Embryonic facial prominence (tissue), 1 donor: ENCODE measurements at regions not wholly inside any gene's neighbourhood (a gene's known extent, or its start where the extent isn't known, plus 50 kb on each side); places are given as distances from the start of the nearest gene placed in this dataset.
"Not testable (repeated sequence)": the region's sequence is repeated elsewhere in the genome, so short reads cannot be mapped to it uniquely, and the experiment has no call there.

Experiments
- DNase-seq: peaks from one replicate; pipeline ENCODE4 v3.0.0-alpha.2; 2016; ENCODE audit errors: extremely low spot score

DNA sequence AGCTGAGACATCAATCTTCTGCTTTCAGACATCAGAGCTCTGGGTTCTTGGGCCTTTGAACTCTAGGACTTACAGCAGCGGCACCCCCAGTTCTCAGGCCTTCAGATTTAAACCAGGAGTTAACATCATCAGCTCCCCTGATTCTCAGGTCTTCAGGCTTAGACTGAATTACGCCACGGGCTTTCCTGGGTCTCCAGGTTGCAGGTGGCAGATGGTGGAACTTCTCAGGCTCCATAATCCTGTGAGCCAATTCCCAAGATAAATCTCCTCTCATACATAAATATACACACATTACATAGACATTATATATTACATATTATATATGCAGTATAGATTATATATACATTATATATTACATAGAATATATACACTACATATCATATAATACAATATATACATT lies 408.9 kb upstream of the AUTS2 start:
- no peak for DNase-seq

DNA sequence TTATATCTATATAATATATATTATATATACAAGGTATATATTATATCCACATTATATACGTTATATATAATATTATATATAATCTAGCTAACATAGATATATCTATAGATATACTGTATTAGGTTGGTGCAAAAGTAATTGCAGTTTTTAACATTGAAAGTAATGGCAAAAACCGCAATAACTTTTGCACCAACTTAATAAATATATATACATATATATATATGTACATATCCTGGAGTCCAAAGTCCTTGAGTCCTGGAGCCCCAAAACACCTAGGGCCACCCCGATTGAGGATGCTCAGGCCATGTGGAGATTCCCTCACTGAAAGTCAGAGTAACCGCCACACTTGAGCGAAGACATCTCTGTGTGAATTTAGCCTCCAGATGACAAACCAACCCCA lies 408.2 kb upstream of the AUTS2 start:
- no peak for DNase-seq

DNA sequence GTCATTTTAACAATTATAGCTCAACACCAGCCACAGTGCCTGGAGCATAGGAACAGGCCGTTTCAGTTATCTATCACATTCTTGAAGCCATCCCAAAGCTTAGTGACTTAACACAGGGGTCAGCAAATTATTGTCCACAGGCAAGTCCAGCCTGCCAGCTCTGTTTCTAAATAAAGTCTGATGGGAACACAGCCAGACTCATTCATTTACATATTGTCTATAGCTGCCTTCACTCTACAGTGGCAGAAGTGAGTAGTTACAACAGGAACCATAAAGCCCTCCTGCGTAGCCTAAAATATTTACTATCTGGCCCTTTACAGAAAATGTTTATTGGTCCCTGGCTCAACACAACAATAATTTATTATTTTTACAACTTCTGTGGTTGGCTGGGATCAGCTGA lies 407.5 kb upstream of the AUTS2 start:
- no peak for DNase-seq

DNA sequence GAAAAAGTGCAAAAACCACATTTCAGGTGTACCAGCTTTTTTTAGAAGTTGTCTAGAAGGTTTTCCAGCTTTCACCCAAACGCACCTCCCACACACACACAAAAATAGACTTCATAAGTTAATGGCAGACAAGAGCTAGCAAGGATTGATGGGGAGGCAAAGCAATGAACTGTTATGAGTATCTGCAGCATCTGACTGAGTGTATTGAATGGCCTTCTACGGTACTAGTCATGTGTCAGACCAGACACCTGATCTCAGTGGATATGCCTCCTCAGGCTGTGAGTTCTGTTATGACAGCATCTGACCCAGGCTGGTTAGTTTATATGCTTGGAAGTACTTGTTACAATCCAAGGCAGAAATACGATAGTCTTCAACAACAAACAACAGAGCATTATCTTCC lies 406.1 kb upstream of the AUTS2 start:
- no peak for DNase-seq

DNA sequence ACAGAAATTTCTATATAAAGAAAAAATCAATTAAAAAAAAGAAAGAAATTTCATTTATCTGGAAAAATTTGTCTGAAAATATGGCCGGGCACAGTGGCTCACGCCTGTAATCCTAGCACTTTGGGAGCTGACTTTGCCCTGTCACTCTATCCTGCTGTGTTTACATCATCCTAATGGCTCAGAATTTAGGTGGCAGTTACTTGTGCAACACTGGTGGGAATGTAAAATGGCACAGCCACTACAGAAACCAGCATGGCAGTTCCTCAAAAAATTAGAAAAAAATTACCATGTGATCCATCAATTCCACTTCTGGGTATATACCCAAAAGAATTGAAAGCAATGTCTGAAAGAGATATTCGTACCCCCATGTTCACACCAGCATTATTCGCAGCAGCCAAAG lies 405.2 kb upstream of the AUTS2 start:
- DNase-seq: no peak

DNA sequence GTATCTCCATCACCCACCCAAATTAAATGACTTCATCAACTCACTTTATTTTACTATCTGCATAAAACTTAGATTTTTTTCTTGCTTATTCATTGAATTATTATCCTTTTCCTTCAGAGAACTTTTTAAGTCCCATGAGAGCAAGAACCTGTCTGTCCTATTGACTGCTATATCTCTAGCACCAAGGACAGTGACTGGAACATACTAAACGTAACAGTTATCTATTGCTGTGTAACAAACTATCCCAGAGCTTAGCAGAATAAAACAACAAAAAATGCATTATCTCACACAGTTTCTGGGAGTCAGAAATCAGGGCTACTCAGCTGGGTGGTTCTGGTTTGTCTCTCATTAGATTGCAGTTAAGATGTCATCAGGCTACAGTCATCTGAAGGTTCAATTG lies 401.7 kb upstream of the AUTS2 start:
- no peak for DNase-seq

DNA sequence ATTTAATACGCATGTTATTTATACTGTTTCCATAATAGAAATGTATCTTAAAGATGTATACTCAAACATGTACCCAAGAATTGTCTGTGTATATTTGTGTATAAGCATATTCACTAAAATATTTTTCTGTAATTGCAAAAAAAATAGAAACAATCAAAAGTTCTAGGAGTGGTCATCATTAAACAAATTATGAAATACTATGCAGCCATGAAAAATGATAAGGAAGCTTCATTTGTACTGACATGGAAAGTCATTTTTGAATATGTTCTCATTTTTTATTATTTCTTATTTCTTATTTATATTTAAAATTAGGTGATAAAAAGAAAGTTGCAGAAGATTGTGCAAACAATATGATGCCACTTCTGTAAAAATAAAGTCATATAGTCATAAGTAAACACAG lies 400.0 kb upstream of the AUTS2 start:
- no peak for DNase-seq

DNA sequence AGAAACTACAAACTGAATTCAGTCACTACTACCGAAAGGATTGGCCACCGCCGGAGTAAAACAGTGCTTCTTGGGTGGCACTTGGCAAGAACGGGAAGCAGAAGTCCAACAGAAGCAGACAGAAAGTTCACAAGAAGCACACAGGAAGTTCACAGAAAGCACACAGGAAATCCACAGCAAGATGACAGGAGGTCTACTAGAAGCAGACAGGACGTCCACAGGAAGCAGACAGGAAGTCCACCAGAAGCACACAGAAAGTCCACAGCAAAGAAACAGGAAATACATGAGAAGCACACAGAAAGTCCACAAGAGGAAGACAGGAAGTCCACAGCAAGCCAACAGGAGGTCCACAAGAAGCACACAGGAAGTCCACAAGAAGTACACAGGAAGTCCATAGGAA lies 399.2 kb upstream of the AUTS2 start:
- no peak for DNase-seq

DNA sequence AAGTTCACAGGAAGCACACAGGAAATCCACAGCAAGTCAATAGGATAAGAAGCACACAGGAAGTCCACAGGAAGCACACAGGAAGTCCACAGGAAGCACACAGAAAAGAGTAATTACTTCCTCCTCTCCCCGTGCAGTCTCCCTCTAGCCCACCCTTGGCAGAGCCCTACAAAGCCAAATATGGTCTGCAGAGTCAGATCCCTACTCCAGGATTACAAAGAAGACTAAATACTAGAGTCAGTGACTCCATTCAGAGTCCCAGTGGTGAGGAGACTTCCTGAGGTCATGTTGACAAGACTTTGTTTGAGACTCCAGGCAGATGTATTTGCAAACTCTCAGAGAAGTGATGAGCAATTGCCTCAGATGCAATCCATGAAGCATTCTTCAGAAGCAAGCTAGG lies 398.6 kb upstream of the AUTS2 start:
- DNase-seq: no peak

DNA sequence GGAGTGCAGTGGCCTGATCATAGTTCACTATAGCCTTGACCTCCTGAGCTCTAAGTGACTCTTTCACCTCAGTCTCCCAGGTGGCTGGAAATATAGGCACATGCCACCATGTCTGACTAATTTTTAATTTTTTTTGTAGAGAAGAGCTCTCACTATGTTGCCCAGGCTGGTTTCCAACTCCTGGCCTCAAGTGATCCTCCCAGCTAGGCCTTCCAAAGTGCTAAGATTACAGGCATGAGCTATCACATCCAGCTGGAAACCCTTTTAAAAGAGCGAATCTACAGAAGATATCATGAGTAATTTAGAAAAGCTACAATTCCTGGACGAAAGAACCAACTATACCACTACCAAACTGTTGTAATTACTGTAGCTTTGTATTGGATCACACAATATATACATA lies 394.4 kb upstream of the AUTS2 start:
- DNase-seq: no peak

DNA sequence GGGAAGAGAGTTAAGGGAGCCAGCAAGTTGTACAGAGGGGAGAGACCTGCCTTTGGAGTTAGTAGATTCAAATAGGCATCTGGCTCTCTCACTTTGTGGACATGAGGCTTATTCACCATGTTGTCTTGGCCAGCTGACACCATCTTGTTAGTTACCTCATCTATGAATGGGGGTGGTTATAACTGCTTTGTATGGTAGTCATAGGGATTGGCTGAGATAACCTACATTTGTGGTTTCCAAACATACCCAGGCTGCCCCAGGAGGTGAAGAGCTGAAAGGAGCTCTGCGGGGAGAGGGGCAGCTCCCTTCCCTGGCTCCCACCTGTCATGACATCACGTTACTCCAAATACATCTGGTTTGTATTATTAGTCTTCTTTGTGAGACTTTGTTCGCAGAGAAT lies 393.3 kb upstream of the AUTS2 start:
- no peak for DNase-seq

DNA sequence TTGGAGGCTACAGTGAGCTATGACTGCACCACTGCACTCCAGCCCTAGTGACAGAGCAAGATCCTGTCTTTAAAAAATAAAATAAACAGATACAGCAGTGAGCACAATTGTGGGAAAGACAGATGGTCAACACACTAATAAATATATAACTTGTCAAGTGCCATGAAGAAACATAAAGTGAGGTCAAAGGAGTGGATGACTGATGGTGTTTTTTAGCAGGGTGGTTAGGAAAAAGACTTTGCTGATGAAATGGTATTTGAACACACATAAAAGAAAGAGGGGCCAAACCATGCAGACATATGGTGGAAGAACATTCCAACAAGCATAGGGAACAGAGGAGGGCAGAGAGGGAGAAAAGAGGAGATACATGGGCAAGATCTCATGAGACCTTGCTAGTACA lies 392.7 kb upstream of the AUTS2 start:
- DNase-seq: no peak

DNA sequence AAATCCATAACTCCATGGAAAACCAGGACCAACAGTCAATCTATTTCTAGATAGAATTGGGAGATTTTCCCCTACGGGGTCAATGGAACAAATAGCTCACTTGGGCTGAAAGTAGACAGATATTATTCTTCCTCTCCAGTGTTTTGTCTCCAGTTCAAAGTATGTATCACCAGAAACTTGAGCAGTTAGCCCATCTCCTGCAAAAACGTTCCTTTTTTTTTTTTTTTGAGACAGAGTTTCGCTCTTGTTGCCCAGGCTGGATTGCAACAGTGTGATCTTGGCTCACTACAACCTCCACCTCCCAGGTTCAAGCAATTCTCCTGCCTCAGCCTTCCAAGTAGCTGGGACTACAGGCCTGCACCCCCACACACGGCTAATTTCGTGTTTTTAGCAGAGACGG lies 390.0 kb upstream of the AUTS2 start:
- DNase-seq: no peak

DNA sequence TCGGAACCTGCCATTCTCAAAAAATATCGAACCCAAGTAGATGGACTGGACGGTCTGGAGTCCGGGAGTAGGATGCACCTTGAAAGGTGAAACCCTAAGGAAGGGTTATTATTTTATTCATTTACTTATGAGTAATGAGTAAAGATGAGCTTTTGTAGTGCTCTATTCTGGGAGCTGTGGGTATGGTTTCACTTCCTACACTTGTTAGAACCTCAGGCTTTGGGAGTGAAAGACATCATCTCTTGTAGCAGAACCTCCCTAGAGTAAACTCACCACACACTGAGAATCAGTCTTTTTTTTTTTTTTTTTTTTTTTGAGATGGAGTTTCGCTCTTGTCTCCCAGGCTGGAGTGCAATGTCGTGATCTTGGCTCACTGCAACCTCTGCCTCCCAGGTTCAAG lies 389.4 kb upstream of the AUTS2 start:
- DNase-seq: no peak

DNA sequence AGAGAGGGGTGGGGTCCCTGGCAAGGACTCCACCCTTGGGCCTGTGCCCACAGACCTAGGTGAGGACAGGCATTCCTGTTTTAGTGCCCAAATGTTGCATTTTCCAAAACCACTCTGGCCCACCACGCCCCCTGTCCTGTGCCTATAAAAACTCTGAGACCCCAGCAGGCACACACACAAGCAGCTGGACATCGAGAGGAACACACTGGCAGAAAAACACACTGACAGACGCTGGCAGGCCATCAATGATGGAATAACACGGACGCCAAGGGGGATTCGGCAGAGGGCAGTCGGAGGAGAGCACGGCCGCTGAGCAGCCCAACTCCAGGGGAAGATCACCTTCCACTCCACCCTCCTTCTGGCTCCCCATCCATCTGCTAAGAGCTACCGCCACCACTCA lies 386.9 kb upstream of the AUTS2 start:
- DNase-seq: no peak

DNA sequence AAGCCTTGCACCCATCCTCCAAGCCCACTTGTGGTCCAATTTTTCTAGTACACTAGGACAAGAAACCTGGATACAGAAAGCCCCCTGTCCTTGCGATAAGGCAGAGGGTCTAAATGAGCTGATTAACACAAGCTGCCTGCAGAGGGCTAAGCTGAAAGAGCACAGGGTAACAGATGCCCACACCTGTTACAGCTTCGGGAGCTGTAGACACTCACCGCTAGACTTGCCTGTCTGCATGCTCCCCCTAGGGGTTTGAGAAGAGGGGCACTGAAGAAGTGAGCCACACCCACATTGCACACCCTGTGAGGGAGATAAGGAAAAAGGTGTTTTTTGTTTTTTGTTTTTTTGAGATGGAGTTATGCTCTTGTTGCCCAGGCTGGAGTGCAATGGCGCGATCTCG lies 386.5 kb upstream of the AUTS2 start:
- DNase-seq: no peak

DNA sequence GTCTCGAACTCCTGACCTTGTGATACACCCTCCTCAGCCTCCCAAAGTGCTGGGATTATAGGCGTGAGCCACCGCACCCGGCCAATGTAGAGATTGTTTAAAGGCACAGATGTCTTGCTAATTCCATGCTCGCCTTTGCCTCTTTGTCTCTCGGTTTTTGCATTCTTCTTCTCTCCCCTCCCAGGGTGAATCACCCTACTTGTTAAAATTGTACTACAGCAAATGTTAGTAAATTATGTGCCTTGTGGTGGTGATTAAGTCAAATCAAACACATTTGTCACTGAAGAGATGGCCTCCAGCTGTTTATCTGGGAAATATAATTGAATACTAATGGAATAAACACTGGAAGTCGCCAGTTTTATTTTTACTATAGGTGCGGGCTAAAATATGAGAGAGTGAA lies 384.4 kb upstream of the AUTS2 start:
- DNase-seq: no peak

DNA sequence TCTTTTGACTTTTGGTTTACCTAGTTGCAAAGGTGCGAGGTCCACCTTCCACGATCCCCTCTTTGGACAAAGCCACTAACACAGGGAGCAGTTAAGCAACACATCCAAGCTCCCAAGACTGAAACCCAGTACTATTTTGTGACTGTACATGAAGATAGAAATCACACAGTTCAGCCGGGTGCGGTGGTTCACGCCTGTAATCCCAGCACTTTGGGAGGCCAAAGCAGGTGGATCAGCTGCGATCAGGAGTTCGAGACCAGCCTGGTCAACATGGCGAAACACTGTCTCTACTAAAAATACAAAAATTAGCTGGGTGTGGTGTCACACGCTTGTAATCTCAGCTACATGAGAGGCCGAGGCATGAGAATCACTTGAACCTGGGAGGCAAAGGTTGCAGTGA lies 382.8 kb upstream of the AUTS2 start:
- not testable (repeated sequence) for DNase-seq

DNA sequence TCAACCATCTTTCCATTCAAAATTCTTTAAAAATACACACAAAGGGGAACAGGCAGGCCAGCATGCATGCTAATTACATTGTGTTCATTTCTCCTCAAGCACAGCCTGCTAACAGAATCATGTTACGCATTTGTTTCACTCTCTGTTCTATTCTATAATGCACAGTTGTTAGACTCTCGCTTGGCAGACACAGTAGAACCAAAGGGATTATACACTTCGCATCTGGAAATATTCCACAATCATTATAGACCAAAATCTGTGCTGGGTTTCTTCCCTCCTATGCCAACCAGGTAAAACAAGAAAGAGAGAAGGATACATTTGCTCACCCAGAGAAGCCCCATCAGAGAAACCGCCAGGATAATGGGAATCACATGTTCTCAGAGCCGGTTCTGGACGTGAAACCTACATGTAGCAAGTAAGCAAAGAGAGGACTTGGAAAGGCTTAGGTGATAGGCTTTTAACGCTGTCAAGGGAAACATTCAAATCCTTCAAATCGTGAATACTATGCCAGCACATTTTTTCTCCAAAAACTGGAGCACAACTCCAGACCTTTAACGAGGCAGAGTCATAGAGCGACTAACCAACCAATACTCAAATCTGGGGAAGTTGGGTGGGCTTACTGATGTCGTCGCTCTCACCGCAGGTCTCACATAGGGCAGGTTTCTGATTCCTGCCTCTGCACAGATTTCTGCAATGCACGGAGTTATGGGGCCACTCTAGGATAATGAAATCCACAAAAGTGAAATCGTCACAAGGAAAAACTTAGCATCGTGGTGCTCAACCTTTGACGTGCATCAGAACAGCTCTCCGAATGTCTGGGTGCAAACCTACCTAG lies 380.5 kb upstream of the AUTS2 start:
- peak; percentile 27 for DNase-seq

DNA sequence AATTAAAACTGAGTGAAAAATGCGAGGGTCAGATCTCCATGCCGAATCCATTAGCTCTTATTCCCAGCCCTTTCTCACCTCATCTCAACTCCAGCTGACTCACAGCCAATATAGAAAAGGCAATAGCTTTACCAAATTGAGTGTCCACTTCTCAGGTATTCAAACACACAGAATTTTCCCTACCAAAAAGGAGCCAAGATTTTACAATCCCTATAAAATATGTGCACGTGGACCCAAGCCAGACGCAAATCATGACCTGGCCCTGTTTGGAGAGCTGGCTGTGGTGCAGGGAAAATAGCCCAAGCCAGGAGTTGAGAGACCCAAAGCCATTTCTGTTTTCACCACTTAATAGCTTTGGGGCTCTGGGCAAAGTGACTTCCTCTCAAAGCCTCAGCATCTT lies 379.7 kb upstream of the AUTS2 start:
- no peak for DNase-seq

DNA sequence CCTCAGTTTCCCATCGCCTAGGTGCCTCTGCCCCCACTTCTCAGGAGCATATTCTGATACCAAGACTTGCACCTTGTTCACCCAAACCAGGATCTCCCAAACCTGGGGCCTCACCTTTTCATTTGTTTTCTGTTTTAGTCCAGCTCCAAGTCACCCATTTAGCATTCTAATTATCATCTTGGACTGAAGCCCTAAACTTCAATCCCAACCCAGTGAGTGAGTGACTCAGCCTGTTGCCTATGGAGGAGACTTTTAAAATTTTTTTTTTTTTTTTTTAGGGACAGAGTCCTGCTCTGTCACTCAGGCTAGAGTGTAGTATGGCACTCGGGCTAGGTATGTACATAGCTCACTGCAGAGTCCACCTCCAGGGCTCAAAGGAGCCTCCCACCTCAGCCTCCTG lies 378.9 kb upstream of the AUTS2 start:
- no peak for DNase-seq

DNA sequence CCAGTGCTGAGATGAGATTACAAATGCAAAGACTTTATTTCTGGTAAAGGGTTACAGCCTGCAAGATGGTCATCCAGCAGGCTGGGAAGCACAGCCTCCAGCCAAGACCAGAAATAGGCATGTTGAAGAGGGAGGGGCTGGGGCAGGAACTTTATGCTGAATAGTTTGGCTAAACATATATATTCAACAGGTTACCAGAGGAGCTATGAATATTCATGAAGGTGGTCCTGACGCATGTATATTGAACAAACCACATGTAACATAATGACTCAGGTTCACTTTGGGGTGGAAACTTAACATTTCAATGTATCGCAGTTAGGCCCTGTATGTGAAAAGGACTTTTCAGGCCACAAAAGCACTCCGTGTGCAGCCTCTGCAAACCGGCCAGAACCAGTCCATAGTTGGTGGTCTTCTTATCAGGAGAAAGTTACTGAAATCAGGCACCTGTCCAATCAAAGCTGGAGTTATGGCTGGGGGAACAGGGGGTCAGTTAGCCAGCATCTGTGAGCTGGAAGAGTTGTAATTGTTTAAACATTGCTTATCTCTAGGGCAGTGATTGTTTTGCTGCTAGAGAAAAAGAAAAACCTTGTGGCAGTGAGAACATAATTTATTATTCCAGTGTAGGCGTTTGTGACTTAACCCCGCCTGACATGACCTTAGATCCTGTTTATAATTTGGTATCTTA lies 372.9 kb upstream of the AUTS2 start:
- DNase-seq: no peak

DNA sequence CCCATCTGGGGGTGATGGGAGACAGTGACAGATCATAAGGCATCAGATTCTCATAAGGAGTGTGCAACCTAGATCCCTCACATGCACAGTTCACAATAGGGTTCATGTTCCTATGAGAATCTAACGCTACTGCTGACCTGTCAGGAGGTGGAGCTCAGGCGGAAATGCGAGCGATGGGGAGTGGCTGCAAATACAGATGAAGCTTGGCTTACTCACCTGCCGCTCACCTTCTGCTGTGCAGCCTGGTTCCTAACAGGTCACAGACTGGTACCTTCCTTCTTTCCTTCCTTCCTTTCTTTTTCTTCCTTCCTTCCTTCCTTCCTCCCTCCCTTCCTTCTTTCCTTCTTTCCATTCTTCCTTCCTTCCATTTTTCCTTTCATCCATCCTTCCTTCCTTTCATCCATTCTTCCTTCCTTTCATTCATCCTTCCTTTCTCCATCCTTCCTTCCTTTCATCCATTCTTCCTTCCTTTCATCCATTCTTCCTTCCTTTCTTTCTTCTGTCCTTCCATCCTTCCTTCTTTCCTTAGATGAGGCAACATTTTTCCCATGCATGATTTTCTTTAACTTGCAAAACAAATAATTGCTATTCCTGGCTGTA lies 370.0 kb upstream of the AUTS2 start:
- no peak for DNase-seq
